WI38 (cell line): ENCODE measurements at regions not wholly inside any gene's neighbourhood (a gene's known extent, or its start where the extent isn't known, plus 50 kb on each side); places are given as distances from the start of the nearest gene placed in this dataset.
A peak's percentile ranks its signal among the peaks of the same experiment; 100 is the strongest.

ENCODE experiments used
- H3K4me3 ChIP-seq: 2 replicates; pipeline ENCODE4 v1.5.1; 2011; ENCODE audit warnings: low read depth, mild to moderate bottlenecking, control low read depth, low read length
- CTCF ChIP-seq: IDR thresholded peaks from 2 replicates; pipeline ENCODE4 v1.5.1; 2012; ENCODE audit warnings: low read depth, mild to moderate bottlenecking, control low read depth, low read length

- TF ChIP-seq CTCF = no peak
- no peak overlapping the region for H3K4me3 ChIP-seq
Observed at GRCh38 chr7:131061818-131062217, 265.9 kb upstream of the MKLN1 start.

GRCh38 chr7:131066635-131067034 is 261.0 kb upstream of the MKLN1 start:
- H3K4me3 ChIP-seq = no peak overlapping the region
- no peak for TF ChIP-seq CTCF

- TF ChIP-seq CTCF = no peak
- H3K4me3 ChIP-seq = no peak overlapping the region
Observed at GRCh38 chr7:131067220-131067619, 260.5 kb upstream of the MKLN1 start.

GRCh38 chr7:131068604-131069021 is 259.1 kb upstream of the MKLN1 start:
- peak; percentile 32; the same call in 1 of the 2 replicates for TF ChIP-seq CTCF

GRCh38 chr7:131071786-131072504 is 255.7 kb upstream of the MKLN1 start:
- H3K4me3 ChIP-seq = no peak overlapping the region
- TF ChIP-seq CTCF = no peak

More at GRCh38 chr7:131068604-131069021, 259.1 kb upstream of the MKLN1 start:
- no peak overlapping the region for H3K4me3 ChIP-seq

GRCh38 chr7:131072505-131073091 is 255.1 kb upstream of the MKLN1 start:
- no peak for TF ChIP-seq CTCF
- no peak overlapping the region for H3K4me3 ChIP-seq

GRCh38 chr7:131074043-131074442 is 253.6 kb upstream of the MKLN1 start:
- H3K4me3 ChIP-seq = no peak overlapping the region
- TF ChIP-seq CTCF = no peak
